HG03103 (cell line): ENCODE measurements at regions not wholly inside any gene's neighbourhood (a gene's known extent, or its start where the extent isn't known, plus 50 kb on each side); places are given as distances from the start of the nearest gene placed in this dataset.
"Not testable (repeated sequence)": the region's sequence is repeated elsewhere in the genome, so short reads cannot be mapped to it uniquely, and the experiment has no call there.

Experiments used
- ATAC-seq: cut with Tn5 transposase; IDR thresholded peaks from one replicate; pipeline ENCODE4 v1.9.1; 2021; ENCODE audit warnings: low read depth; ENCODE audit not compliant: unreplicated experiment

GRCh38 chr2:88857274-88857741, 165.8 kb downstream of the RPIA start:
- ATAC-seq, result no peak

GRCh38 chr2:88857951-88858411, 166.5 kb downstream of the RPIA start:
- no peak for ATAC-seq

- ATAC-seq, result no peak
Measured at GRCh38 chr2:88859461-88859860, 168.0 kb downstream of the RPIA start.

DNA sequence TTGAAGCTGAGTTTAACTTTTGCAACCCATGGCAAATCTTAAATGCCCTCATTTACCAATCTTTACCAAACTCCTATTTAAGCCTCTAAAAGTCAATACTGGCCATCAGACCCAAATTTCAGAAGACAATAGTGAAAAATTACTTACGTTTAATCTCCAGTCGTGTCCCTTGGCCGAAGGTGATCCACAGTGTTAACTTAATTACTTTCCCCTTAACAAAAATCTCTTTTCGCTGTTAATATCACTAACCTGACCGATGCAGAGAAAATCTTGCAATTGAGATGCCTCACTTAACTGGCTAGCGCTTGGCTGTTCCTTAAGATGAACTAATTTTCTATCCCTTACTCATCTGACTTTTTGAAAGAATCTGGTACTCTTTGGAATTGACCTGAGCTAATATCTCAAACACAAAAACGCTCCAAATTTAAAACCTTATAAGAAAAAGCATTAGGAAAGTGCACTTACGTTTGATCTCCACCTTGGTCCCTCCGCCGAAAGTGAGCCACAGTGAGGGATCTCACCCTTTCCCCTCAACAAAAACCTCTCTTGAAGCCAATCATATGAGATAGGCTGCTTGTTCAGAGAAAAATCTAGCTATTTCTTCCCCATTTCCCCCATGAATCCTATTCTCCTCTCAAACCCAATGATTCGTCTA, 169.1 kb downstream of the RPIA start:
- ATAC-seq, result no peak

GRCh38 chr2:88865801-88866371, 174.4 kb downstream of the RPIA start:
- peak; percentile 54 for ATAC-seq

- ATAC-seq, result no peak
Measured at GRCh38 chr2:88866756-88867155, 175.3 kb downstream of the RPIA start.

DNA sequence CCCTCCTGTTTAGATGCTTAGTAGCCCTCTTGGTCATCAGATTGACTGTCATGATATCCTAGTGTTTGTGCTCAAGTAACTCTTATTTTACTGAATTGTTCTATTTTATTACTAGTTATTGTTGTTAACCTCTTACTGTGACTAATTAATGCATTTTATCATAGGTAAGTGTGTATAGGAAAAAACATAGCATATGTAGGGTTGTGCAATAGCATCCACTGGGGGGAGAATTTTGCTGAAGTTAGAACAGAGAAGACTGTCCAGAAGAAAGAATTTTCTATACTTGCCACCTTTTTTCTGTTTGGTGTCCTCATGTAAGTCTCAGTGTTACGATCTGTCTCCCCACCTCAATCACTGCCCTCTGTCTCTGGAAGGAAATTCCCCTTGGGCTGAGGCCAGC, 177.4 kb downstream of the RPIA start:
- no peak for ATAC-seq

DNA sequence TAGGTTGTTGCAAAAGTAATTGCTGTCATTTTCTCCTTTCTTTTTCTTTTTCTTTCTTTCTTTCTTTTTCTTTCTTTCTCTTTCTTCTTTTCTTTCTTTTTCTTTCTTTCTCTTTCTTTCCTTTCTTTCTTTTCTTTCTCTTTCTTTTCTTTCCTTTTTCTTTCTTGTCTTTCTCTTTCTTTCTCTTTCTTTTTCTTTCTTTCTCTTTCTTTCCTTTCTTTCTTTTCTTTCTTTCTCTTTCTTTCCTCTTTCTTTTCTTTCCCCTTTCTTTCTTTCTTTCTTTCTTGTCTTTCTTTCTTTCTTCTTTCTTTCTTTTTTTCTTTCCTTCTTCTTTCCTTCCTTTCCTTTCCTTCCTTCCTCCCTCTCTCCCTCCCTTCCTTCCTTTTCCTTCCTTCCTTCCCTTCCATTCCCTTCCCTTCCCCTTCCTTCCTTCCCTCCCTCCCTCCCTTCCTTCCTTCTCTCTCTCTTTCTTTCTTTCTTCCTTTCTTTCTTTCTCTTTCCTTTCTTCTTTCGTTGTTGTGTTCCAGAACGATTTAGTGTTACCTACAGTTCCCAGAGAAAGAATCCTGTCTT, 178.9 kb downstream of the RPIA start:
- no peak for ATAC-seq

GRCh38 chr2:88871336-88871735, 179.9 kb downstream of the RPIA start:
- no peak for ATAC-seq

DNA sequence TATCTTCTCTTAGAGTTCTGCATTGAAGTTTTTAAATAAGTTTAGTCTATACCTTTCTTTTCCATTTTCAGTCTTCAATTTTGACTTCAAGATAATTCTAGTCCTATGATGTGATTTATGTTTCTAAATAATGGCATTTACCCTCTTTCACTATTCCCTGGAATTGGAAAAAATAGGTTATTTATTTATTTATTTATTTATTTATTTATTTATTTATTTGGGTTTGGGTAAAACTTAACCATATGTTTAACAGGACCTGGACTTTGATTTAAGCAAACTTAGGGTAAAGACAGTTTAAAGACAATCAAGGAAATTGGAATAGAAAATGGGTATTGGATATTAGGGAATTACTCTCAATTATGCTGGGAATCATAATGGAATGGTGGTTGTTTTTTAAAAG, 182.1 kb downstream of the RPIA start:
- ATAC-seq, result no peak

DNA sequence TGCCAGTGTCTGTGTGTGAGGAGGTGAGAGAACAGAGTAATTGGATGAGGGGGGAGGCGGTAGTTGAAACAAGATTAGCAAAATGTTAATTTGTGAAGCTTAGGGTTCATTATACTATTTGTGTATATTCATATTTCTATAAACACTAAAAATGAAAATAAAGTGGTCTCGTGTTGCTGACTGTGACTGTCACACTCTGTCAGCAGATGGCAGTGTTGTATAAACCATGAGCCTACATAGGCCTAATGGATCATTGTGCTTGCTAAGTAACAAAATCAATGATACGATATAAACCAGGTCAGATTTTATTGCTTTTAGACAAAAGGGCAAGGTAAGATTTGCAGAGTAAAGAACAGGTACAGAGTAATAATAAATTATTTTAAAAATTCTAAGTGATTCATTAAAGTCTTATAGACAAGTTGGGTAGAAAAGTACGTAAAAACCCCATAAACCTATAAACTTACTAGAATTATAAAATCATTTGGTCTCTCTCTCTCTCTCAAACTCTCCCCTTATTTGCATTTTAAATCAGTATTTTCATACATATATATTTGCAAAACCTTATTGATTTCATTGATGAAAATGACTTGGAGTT, 182.7 kb downstream of the RPIA start:
- ATAC-seq, result no peak

GRCh38 chr2:88875736-88876135, 184.3 kb downstream of the RPIA start:
- ATAC-seq, result no peak

GRCh38 chr2:88880441-88880953, 189.0 kb downstream of the RPIA start:
- ATAC-seq, result peak; percentile 50

DNA sequence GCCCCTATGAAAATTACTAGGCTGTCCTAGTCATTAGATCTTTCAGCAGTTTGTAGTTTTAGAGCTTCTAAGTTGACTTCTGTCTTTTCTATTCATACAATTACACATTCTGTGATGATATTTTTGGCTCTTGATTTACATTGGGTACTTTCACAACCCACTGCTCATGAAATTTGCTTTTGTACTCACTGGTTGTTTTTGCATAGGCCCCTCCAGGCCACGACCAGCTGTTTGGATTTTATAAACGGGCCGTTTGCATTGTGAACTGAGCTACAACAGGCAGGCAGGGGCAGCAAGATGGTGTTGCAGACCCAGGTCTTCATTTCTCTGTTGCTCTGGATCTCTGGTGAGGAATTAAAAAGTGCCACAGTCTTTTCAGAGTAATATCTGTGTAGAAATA, 193.8 kb downstream of the RPIA start:
- peak; percentile 53 for ATAC-seq

DNA sequence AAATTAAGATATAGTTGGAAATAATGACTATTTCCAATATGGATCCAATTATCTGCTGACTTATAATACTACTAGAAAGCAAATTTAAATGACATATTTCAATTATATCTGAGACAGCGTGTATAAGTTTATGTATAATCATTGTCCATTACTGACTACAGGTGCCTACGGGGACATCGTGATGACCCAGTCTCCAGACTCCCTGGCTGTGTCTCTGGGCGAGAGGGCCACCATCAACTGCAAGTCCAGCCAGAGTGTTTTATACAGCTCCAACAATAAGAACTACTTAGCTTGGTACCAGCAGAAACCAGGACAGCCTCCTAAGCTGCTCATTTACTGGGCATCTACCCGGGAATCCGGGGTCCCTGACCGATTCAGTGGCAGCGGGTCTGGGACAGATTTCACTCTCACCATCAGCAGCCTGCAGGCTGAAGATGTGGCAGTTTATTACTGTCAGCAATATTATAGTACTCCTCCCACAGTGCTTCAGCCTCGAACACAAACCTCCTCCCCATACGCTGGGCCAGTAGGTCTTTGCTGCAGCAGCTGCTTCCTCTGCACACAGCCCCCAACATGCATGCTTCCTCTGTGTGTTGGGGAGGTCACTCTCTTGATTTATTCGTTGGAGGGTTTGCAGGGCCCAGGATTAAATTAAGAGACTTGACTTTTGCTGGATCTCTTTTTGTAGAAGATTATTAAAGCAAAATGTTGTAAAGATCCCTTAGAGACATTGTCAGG, 194.4 kb downstream of the RPIA start:
- peak; percentile 49 for ATAC-seq

- ATAC-seq, result not testable (repeated sequence)
Measured at GRCh38 chr2:88887466-88887865, 196.0 kb downstream of the RPIA start.

DNA sequence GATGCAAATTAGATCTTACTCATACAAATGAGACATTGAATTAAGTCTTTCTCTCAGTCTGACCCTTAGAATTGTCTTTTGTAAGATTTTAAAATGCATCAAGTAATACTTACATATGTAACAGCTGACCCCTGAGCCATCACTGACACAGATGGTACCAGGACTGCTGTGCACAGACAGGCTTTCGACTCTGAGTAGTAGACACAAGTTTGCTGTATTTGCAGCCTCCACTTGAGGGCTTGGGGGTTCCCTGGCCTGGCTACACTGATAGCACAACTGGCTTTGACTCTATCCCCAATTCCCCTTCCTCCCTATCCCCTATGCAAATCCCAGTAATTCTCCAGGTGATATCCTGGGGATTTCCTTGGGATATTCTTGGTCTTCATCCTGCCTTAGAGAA, 200.7 kb downstream of the RPIA start:
- ATAC-seq, result no peak

DNA sequence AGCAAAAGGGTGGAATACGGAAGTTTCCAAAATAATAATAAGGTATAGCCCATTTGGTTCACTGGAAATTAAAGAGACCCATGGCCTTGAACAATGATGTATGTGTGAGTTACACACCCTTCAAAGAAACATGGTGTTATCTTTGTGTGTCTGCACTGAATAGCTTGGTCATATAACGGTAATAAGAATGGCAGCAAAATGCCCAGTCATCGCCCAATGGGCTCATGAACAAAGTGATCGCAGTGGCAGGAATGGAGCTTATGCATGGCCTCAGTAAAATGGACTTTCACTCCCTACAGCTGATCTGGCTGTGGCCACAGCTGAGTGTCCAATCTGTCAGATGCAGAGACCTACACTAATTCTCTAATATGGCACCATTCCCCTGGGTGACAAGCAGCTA, 201.3 kb downstream of the RPIA start:
- ATAC-seq, result no peak

- ATAC-seq, result no peak
Measured at GRCh38 chr2:88896971-88897370, 205.5 kb downstream of the RPIA start.

DNA sequence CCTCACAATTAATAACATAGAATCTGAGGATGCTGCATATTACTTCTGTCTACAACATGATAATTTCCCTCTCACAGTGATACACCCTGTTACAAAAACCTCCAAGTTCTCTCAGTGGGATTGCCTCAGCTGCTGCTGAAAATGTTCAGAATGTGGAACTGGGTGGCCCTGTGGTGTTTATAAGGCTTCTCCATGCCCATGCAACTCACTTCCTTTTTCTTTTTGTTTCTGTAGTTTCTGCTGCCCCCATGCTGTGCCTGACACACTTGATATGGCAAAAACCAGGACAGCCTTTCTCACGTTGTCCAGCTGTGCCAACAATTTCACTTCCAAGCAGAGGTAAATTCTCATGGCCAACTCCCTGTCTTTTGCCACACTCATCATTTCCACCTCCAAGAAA, 206.2 kb downstream of the RPIA start:
- no peak for ATAC-seq
